HG03565 (cell line): ENCODE measurements at regions not wholly inside any gene's neighbourhood (a gene's known extent, or its start where the extent isn't known, plus 50 kb on each side); places are given as distances from the start of the nearest gene placed in this dataset.
"Not testable (repeated sequence)": the region's sequence is repeated elsewhere in the genome, so short reads cannot be mapped to it uniquely, and the experiment has no call there.

Experiments
- ATAC-seq: cut with Tn5 transposase; IDR thresholded peaks from one replicate; pipeline ENCODE4 v1.9.1; 2021; ENCODE audit warnings: mild to moderate bottlenecking, moderate library complexity; ENCODE audit not compliant: unreplicated experiment

- ATAC-seq = no peak
Observed at GRCh38 chr1:73511038-73511437, 686.9 kb downstream of the LRRIQ3 start.

GRCh38 chr1:73500154-73500553 lies 697.8 kb downstream of the LRRIQ3 start:
- no peak for ATAC-seq

GRCh38 chr1:73499671-73500070 lies 698.3 kb downstream of the LRRIQ3 start:
- no peak for ATAC-seq

GRCh38 chr1:73491621-73492020 lies 706.4 kb downstream of the LRRIQ3 start:
- no peak for ATAC-seq

GRCh38 chr1:73475316-73475870 lies 722.6 kb downstream of the LRRIQ3 start:
- no peak for ATAC-seq

- ATAC-seq = no peak
Observed at GRCh38 chr1:73472810-73473209, 725.2 kb downstream of the LRRIQ3 start.

- no peak for ATAC-seq
Observed at GRCh38 chr1:73467731-73468130, 730.2 kb downstream of the LRRIQ3 start.

GRCh38 chr1:73463873-73464272 lies 734.1 kb downstream of the LRRIQ3 start:
- ATAC-seq = no peak

GRCh38 chr1:73452522-73452921 lies 745.5 kb downstream of the LRRIQ3 start:
- no peak for ATAC-seq

- ATAC-seq = not testable (repeated sequence)
Observed at GRCh38 chr1:73450668-73451067, 747.3 kb downstream of the LRRIQ3 start.

GRCh38 chr1:73411479-73411878 lies 786.5 kb downstream of the LRRIQ3 start:
- ATAC-seq = no peak

GRCh38 chr1:73401666-73402065 lies 796.3 kb downstream of the LRRIQ3 start:
- no peak for ATAC-seq

- ATAC-seq = no peak
Observed at GRCh38 chr1:73382966-73383365, 815.0 kb downstream of the LRRIQ3 start.

GRCh38 chr1:73366734-73367413 lies 831.1 kb downstream of the LRRIQ3 start:
- no peak for ATAC-seq

- no peak for ATAC-seq
Observed at GRCh38 chr1:73359001-73359400, 839.0 kb downstream of the LRRIQ3 start.

- no peak for ATAC-seq
Observed at GRCh38 chr1:73356485-73356884, 841.5 kb downstream of the LRRIQ3 start.

GRCh38 chr1:73343947-73344346 lies 854.0 kb downstream of the LRRIQ3 start:
- ATAC-seq = no peak

- ATAC-seq = no peak
Observed at GRCh38 chr1:73333847-73334503, 864.0 kb downstream of the LRRIQ3 start.

GRCh38 chr1:73331726-73332125 lies 866.2 kb downstream of the LRRIQ3 start:
- ATAC-seq = no peak

- no peak for ATAC-seq
Observed at GRCh38 chr1:73327998-73328397, 870.0 kb downstream of the LRRIQ3 start.

GRCh38 chr1:73327180-73327793 lies 870.7 kb downstream of the LRRIQ3 start:
- no peak for ATAC-seq

- ATAC-seq = no peak
Observed at GRCh38 chr1:73326663-73327062, 871.3 kb downstream of the LRRIQ3 start.
